T-helper 1 cell (primary cell): ENCODE measurements at regions not wholly inside any gene's neighbourhood (a gene's known extent, or its start where the extent isn't known, plus 50 kb on each side); places are given as distances from the start of the nearest gene placed in this dataset.

Experiments used
- DNase-seq, 5 donors: peaks; one replicate each; pipeline ENCODE4 v3.0.0-alpha.2; 2012 to 2020

DNA sequence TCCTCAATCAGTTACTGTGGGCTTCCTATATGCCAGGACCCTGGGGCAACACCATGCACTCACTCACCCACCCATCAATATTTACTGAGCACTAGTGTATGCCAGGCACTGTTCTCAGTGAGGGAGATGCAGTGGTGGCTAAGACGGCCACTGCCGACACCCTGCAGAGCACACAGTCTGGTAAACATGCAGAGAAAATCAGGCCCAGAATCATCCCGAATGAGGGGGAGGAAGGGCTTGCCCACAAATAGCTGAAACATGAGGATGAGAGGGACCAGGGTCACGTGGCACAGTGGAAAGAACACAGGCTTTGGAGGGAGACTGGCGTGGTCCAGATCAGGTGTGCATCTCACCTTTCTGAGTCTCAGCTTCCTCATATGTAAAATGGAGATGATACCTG is 89.2 kb upstream of the IGSF21 start:
- no peak for DNase-seq

DNA sequence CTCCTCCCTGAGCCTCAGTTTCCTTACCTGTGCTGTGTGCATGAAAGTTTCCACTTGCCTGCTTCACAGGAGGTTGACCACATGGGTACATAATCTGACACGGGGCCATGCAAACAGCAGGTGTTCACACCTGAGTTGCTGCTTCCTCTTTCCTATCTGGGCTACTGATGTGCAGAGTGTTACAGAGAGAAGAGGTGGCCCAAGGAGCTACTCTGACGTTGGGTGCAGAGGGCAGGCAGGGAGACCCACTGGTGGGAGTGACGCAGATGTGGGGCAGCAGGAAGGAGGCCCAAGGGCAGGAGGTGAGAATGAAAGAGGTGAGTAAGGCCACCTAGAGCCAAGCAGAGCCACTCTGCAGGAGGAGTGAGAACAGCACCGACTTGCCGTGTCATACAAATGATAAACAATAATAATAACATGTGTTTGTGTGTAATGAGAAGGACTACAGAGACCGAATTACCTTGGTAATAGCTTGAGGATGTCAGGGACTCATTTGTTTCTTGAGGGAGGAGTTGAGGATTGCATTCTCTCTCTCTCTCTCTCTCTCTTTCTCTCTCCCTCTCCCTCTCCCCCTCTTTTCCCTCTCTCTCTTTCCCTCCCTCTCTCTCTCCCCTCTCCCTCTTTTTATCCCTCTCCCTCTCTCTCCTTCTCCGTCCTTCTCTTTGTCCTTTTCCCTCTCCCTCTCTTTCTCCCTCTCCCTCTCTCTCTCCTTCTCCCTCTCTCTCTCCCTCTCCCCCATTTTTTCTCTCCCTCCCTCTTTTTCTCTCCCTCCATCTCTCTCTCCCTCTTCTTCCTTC is 87.4 kb upstream of the IGSF21 start:
- DNase-seq = no peak

DNA sequence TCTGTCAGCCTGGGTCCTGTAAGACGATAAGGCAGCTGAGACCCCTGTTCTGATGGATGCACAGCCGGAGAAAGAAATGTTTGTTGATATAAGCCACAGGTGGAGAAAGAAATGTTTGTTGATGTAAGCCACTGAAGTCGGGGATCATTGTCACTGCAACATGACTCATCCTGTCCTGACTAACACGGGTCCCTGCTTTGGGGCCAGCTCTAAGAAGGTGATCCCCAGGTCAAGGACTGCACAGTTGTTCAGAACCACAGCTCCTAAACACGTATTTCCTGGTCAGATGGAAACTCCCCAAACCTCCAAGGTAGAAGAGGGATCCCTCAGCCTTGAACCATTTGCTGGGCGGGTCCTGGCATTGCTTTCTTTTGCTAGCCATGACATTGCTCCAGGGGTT is 86.4 kb upstream of the IGSF21 start:
- no peak for DNase-seq

- no peak for DNase-seq
Observed at GRCh38 chr1:18032172-18032859, 75.3 kb upstream of the IGSF21 start.

DNA sequence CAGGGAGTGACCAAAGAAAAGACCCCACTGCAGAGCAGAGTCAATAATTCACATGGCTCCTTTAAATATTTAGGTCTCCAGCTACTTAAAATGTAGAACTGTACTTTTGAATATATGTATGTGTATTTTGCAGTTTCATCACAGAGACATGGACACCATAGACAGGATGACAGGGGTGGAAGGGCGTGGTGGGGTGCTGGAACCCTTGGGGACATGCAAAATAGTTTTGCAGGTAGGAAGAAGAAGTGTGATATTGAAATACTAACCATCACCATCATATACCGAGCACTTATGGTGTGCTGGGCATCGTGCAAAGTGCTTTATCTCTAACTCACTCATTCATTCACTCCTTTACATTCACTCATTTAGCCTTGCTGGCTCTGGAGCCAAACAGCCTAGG is 72.5 kb upstream of the IGSF21 start:
- no peak for DNase-seq

- no peak for DNase-seq
Observed at GRCh38 chr1:18037651-18038050, 69.9 kb upstream of the IGSF21 start.

DNA sequence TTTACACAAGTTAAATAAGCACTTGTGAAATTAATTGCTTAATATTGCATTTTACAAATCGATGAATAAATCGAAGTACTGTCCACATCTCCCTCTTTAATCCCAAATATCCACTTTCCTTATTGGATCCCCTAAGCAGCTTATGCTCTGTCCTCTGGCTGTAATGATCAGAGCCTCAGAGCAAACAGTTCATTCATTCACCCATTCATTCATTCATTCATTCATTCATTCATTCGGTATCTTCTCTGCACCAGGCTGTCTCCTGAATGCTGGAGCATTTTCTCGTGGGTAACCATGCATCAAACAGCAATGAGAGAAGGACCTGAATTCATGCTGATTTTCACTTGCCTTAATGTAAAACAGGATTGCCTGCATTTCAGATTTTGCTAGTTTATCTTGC is 69.5 kb upstream of the IGSF21 start:
- DNase-seq = no peak

- no peak for DNase-seq
Observed at GRCh38 chr1:18039102-18039501, 68.5 kb upstream of the IGSF21 start.

- no peak for DNase-seq
Observed at GRCh38 chr1:18041102-18041501, 66.5 kb upstream of the IGSF21 start.

DNA sequence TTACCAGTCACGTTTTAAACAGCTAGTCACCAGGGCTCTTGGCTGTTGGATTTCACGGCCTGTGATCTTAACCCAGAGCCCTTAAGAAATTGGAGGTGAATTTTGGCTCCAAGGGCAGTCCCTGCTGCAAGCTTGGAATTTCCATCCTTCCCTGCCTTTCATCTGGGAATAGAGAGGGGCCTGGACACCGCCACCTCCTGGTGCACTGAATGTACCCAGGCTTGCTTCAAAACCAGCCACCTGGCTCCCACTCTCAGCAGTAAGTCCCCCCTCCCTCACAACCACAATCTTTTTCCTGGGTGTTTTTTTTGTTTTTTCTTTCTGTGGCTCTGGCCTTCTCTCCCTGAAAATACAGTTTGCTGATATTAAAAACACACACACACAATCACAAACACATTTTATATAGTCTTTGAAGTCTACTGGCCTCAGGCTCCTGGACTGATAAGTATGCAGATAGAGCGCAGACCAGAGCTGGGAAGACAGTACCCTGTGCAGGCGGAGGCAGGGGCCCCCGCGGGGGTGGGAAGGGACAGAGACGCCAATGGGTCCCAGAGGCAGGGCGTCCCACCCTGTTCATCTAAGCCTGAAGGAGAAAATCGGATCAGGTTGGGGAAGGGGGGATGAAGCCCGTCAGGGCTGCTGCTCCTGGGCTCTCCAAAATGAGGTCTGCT is 65.8 kb upstream of the IGSF21 start:
- no peak for DNase-seq

GRCh38 chr1:18043871-18044270 is 63.7 kb upstream of the IGSF21 start:
- no peak for DNase-seq

GRCh38 chr1:18045203-18045602 is 62.4 kb upstream of the IGSF21 start:
- DNase-seq = no peak

DNA sequence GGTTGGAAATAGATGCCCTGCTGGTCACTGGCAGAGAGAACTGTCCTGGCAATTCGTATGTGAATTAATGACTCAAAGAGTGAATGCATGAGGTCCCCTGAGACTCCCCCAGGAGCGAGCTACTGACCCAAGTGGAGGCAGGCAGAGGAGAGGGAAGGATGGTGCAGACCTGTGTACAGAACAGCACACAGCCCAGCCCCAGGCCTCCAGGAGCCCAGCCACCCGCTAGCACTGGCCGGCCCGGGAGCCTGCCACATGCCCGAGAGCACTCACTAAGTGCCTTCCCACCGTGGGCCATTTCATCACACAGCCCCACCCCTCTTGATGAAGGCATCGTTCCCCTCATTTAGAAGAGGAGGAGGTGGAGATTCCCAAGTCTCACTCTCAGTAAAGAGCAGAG is 62.0 kb upstream of the IGSF21 start:
- no peak for DNase-seq

- no peak for DNase-seq
Observed at GRCh38 chr1:18047122-18047521, 60.5 kb upstream of the IGSF21 start.

DNA sequence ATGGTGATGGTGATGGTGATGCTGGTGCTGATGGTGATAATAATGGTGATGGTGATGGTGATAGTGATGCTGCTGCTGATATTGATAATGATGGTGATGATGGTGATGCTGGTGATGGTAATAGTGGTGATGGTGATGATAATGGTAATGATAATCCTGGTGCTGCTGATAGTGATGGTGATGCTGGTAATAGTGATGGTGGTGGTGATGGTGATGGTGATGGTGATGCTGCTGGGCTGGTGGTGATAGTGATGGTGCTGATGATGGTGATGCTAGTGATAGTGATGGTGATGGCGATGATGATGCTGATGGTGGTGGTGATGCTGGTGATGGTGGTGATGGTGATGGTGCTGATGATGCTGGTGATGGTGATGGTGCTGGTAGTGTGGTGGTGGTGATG is 58.4 kb upstream of the IGSF21 start:
- no peak for DNase-seq

DNA sequence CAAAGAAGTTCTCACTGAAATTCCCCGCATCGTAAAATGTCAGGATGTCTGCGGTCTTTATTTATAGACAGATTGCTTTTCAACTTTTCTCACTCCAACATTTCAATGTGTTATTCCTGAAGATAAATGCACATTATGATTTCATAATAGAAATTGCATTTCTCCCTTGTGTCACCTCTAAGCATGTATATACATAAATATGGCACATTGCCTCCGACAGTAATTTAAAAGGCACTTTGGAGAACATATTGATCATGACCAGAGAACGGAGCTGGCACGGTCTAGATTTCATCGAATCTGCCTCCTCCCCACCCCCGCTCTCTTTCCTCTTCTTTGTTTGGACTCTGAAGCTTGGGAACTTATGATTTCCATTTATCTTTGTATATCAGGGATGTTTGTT is 54.9 kb upstream of the IGSF21 start:
- DNase-seq = no peak

DNA sequence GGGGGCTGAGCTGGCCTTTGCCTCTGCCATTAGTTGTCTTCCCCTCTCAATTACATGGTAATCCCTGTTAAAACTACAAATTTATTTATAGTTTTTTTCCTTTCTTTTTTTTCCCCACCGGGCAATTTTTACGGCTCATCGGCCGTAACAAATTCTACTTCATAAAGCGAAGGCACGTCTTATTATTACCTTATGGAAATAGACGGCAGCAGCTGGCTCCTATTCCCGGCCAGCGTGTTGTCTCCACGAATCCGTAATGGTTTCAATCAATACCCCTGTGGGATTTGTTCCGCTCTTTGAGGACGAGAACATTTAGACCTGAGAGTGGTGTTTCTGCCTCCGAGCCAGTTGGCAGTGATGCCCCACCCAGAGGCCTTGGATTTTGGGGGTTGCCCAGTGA is 52.4 kb upstream of the IGSF21 start:
- DNase-seq = no peak

DNA sequence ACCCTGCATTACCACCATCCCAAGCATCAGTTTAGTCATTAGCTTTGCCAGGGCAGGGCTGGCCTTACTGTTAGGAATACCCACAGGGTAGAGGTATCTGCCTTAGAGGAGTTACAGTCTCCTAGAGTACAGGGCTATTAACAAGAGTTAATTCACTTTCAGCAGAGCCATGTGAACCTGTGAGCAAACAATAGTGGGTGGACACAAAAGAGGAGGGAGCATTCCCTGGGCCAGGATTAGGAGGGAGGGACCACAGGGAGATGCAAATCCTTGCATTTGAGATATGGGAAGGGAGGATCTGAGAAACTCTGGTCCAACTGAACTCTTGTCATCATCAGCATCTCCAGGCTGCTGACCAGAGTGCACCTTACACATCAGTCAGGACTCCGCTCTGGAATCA is 51.1 kb upstream of the IGSF21 start:
- no peak for DNase-seq

GRCh38 chr1:18057623-18058022 is 50.0 kb upstream of the IGSF21 start:
- no peak for DNase-seq
